Stimulated activated CD4-positive, alpha-beta T cell treated with anti-CD3 and anti-CD28 coated beads, Interleukin-1b, Interleukin-23, amount 100 ng/mL, for 48 hours (primary cell): ENCODE measurements at regions not wholly inside any gene's neighbourhood (a gene's known extent, or its start where the extent isn't known, plus 50 kb on each side); places are given as distances from the start of the nearest gene placed in this dataset.
"Not testable (repeated sequence)": the region's sequence is repeated elsewhere in the genome, so short reads cannot be mapped to it uniquely, and the experiment has no call there.

ENCODE experiments used
- DNase-seq: peaks from one replicate; pipeline ENCODE4 v3.0.0-alpha.2; 2020

GRCh38 chr1:30660241-30660640, 63.1 kb downstream of the MATN1 start:
- DNase-seq = no peak

GRCh38 chr1:30659702-30660101, 63.7 kb downstream of the MATN1 start:
- DNase-seq = no peak

- not testable (repeated sequence) for DNase-seq
Observed at GRCh38 chr1:30658375-30658774, 65.0 kb downstream of the MATN1 start.

- no peak for DNase-seq
Observed at GRCh38 chr1:30658014-30658336, 65.4 kb downstream of the MATN1 start.

- no peak for DNase-seq
Observed at GRCh38 chr1:30657131-30658013, 66.0 kb downstream of the MATN1 start.

GRCh38 chr1:30656171-30656940, 67.0 kb downstream of the MATN1 start:
- DNase-seq = no peak

- no peak for DNase-seq
Observed at GRCh38 chr1:30655672-30656071, 67.7 kb downstream of the MATN1 start.

GRCh38 chr1:30654188-30654587, 69.2 kb downstream of the MATN1 start:
- DNase-seq = no peak

- no peak for DNase-seq
Observed at GRCh38 chr1:30652152-30652841, 71.1 kb downstream of the MATN1 start.

- not testable (repeated sequence) for DNase-seq
Observed at GRCh38 chr1:30651395-30651794, 72.0 kb downstream of the MATN1 start.

- no peak for DNase-seq
Observed at GRCh38 chr1:30650968-30651320, 72.4 kb downstream of the MATN1 start.

- DNase-seq = no peak
Observed at GRCh38 chr1:30650038-30650967, 73.1 kb downstream of the MATN1 start.

- no peak for DNase-seq
Observed at GRCh38 chr1:30649321-30649991, 73.9 kb downstream of the MATN1 start.

- no peak for DNase-seq
Observed at GRCh38 chr1:30648408-30649000, 74.9 kb downstream of the MATN1 start.

- no peak for DNase-seq
Observed at GRCh38 chr1:30645807-30646206, 77.6 kb downstream of the MATN1 start.

GRCh38 chr1:30642391-30643120, 80.8 kb downstream of the MATN1 start:
- no peak for DNase-seq

- DNase-seq = no peak
Observed at GRCh38 chr1:30641572-30642353, 81.6 kb downstream of the MATN1 start.

GRCh38 chr1:30639881-30640452, 83.4 kb downstream of the MATN1 start:
- DNase-seq = no peak

GRCh38 chr1:30638811-30639210, 84.6 kb downstream of the MATN1 start:
- no peak for DNase-seq

- DNase-seq = no peak
Observed at GRCh38 chr1:30638086-30638485, 85.3 kb downstream of the MATN1 start.
